ENCODE measurements at regions not wholly inside any gene's neighbourhood (a gene's known extent, or its start where the extent isn't known, plus 50 kb on each side); places are given as distances from the start of the nearest gene placed in this dataset.
"Not testable (repeated sequence)": the region's sequence is repeated elsewhere in the genome, so short reads cannot be mapped to it uniquely, and the experiment has no call there.

DNA sequence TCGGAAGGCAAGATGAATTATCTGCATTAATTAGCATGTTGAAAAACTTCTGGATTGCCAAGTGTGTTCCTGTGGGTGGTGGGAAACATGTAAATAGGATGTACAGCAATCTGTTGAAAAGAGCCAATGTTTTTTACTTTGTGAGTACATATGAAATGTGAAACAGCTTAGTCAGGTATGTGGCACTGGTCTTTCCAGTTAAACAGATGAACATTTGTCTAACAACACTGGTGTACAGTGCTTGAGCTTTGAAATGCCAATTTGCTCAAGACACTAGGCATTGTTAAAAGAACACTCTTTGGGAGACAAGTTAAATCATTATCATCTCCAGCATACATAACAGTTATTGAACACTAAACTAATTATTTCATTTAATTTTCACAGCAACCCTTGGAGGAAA is 107.3 kb upstream of the SLC24A2 start:
- H3K27me3 ChIP-seq (ENCODE audit: insufficient read depth, low read length) = no peaks in the 10 kb centered on the region
- H3F3A ChIP-seq (ENCODE audit: insufficient read depth, low read length) = no peaks in the 10 kb centered on the region
- no peak overlapping the region for H3K27ac ChIP-seq (ENCODE audit: low read depth, low read length, poor library complexity, severe bottlenecking)
- H3K9me3 ChIP-seq (ENCODE audit: low read length) = no peaks in the 10 kb centered on the region
- no peak overlapping the region for H2AFZ ChIP-seq (ENCODE audit: low read length)
- no peak overlapping the region for H3K4me2 ChIP-seq (ENCODE audit: low read length)
- no peaks in the 10 kb centered on the region for H3K4me1 ChIP-seq (ENCODE audit: insufficient read depth, low read length, severe bottlenecking)
- TF ChIP-seq, protein P1, sequence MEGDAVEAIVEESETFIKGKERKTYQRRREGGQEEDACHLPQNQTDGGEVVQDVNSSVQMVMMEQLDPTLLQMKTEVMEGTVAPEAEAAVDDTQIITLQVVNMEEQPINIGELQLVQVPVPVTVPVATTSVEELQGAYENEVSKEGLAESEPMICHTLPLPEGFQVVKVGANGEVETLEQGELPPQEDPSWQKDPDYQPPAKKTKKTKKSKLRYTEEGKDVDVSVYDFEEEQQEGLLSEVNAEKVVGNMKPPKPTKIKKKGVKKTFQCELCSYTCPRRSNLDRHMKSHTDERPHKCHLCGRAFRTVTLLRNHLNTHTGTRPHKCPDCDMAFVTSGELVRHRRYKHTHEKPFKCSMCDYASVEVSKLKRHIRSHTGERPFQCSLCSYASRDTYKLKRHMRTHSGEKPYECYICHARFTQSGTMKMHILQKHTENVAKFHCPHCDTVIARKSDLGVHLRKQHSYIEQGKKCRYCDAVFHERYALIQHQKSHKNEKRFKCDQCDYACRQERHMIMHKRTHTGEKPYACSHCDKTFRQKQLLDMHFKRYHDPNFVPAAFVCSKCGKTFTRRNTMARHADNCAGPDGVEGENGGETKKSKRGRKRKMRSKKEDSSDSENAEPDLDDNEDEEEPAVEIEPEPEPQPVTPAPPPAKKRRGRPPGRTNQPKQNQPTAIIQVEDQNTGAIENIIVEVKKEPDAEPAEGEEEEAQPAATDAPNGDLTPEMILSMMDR (IDR thresholded peaks at IDR 0.05; ENCODE audit: low read length) = no peak
- H3K79me2 ChIP-seq (ENCODE audit: insufficient read depth, low read length) = no peaks in the 10 kb centered on the region
- no peak overlapping the region for H3K4me3 ChIP-seq (ENCODE audit: low read depth, low read length, poor library complexity, severe bottlenecking)
- H3K36me3 ChIP-seq (ENCODE audit: insufficient read depth, low read length) = no peaks in the 10 kb centered on the region
- H3K9ac ChIP-seq (ENCODE audit: low read length) = no peak overlapping the region
- no peaks in the 10 kb centered on the region for H3K9me2 ChIP-seq (ENCODE audit: low read depth, low read length)
- no peaks in the 10 kb centered on the region for H4K20me1 ChIP-seq (ENCODE audit: insufficient read depth, low read length)

GRCh38 chr9:19895578-19895977 is 106.7 kb upstream of the SLC24A2 start:
- H3K27ac ChIP-seq (ENCODE audit: low read depth, low read length, poor library complexity, severe bottlenecking); H3K9me2 ChIP-seq (ENCODE audit: low read depth, low read length); H3K9me3 ChIP-seq (ENCODE audit: low read length); H3K36me3 ChIP-seq (ENCODE audit: insufficient read depth, low read length); H3K4me1 ChIP-seq (ENCODE audit: insufficient read depth, low read length, severe bottlenecking); H4K20me1 ChIP-seq (ENCODE audit: insufficient read depth, low read length); H3K79me2 ChIP-seq (ENCODE audit: insufficient read depth, low read length); H3K27me3 ChIP-seq (ENCODE audit: insufficient read depth, low read length); H3K9ac ChIP-seq (ENCODE audit: low read length); H3K4me2 ChIP-seq (ENCODE audit: low read length); H3F3A ChIP-seq (ENCODE audit: insufficient read depth, low read length); H2AFZ ChIP-seq (ENCODE audit: low read length); H3K4me3 ChIP-seq (ENCODE audit: low read depth, low read length, poor library complexity, severe bottlenecking): not testable (repeated sequence)

GRCh38 chr9:19895006-19895405 is 106.2 kb upstream of the SLC24A2 start:
- Histone ChIP-seq H3K36me3 (ENCODE audit: insufficient read depth, low read length) (no peaks in the 10 kb centered on the region), H3K4me3 (ENCODE audit: low read depth, low read length, poor library complexity, severe bottlenecking) (no peak overlapping the region), H2AFZ (ENCODE audit: low read length) (no peak overlapping the region), H3F3A (ENCODE audit: insufficient read depth, low read length) (no peaks in the 10 kb centered on the region), H3K79me2 (ENCODE audit: insufficient read depth, low read length) (no peaks in the 10 kb centered on the region), H3K9me2 (ENCODE audit: low read depth, low read length) (no peaks in the 10 kb centered on the region), H3K9me3 (ENCODE audit: low read length) (no peaks in the 10 kb centered on the region), H3K27me3 (ENCODE audit: insufficient read depth, low read length) (no peaks in the 10 kb centered on the region), H4K20me1 (ENCODE audit: insufficient read depth, low read length) (no peaks in the 10 kb centered on the region), H3K4me1 (ENCODE audit: insufficient read depth, low read length, severe bottlenecking) (no peaks in the 10 kb centered on the region), H3K9ac (ENCODE audit: low read length) (no peak overlapping the region), H3K27ac (ENCODE audit: low read depth, low read length, poor library complexity, severe bottlenecking) (no peak overlapping the region), H3K4me2 (ENCODE audit: low read length) (no peak overlapping the region)
- TF ChIP-seq, protein P1 (IDR thresholded peaks at IDR 0.05; ENCODE audit: low read length) = no peak
- no peak for TF ChIP-seq EZH2 (IDR thresholded peaks at IDR 0.05; ENCODE audit: borderline replicate concordance, low read length)

GRCh38 chr9:19885608-19886007 is 96.8 kb upstream of the SLC24A2 start:
- Histone ChIP-seq H4K20me1 (ENCODE audit: insufficient read depth, low read length) (no peaks in the 10 kb centered on the region), H2AFZ (ENCODE audit: low read length) (no peak overlapping the region), H3K27ac (ENCODE audit: low read depth, low read length, poor library complexity, severe bottlenecking) (no peak overlapping the region), H3F3A (ENCODE audit: insufficient read depth, low read length) (no peaks in the 10 kb centered on the region), H3K4me2 (ENCODE audit: low read length) (no peak overlapping the region), H3K9me2 (ENCODE audit: low read depth, low read length) (no peaks in the 10 kb centered on the region), H3K9me3 (ENCODE audit: low read length) (no peaks in the 10 kb centered on the region), H3K9ac (ENCODE audit: low read length) (no peak overlapping the region), H3K27me3 (ENCODE audit: insufficient read depth, low read length) (no peaks in the 10 kb centered on the region), H3K4me1 (ENCODE audit: insufficient read depth, low read length, severe bottlenecking) (no peaks in the 10 kb centered on the region), H3K4me3 (ENCODE audit: low read depth, low read length, poor library complexity, severe bottlenecking) (no peak overlapping the region), H3K36me3 (ENCODE audit: insufficient read depth, low read length) (no peaks in the 10 kb centered on the region), H3K79me2 (ENCODE audit: insufficient read depth, low read length) (no peaks in the 10 kb centered on the region)
- no peak for TF ChIP-seq EZH2 (IDR thresholded peaks at IDR 0.05; ENCODE audit: borderline replicate concordance, low read length)
- TF ChIP-seq, protein P1 (IDR thresholded peaks at IDR 0.05; ENCODE audit: low read length) = no peak
